ENCODE measurements at regions not wholly inside any gene's neighbourhood (a gene's known extent, or its start where the extent isn't known, plus 50 kb on each side); places are given as distances from the start of the nearest gene placed in this dataset.

DNA sequence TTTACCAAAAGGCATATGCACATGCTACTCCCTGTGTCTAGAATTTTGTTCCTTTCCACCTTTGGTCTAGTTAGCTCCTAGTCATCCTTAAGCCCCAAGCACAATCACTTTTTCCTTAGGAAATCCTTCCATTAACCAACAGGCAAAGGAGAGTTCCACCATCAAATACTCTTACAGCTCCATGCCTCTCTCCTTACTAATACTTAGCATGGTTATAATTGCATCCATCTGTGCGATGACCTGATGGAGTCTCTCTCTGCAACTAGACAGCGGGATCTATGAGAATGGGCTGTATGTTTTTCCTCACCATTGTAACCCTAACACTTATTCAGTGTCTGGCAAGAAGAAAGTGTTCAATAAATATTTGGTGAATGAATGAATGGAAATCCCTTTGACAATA, 69.3 kb upstream of the SMAD3 start:
- TF ChIP-seq, protein P1, sequence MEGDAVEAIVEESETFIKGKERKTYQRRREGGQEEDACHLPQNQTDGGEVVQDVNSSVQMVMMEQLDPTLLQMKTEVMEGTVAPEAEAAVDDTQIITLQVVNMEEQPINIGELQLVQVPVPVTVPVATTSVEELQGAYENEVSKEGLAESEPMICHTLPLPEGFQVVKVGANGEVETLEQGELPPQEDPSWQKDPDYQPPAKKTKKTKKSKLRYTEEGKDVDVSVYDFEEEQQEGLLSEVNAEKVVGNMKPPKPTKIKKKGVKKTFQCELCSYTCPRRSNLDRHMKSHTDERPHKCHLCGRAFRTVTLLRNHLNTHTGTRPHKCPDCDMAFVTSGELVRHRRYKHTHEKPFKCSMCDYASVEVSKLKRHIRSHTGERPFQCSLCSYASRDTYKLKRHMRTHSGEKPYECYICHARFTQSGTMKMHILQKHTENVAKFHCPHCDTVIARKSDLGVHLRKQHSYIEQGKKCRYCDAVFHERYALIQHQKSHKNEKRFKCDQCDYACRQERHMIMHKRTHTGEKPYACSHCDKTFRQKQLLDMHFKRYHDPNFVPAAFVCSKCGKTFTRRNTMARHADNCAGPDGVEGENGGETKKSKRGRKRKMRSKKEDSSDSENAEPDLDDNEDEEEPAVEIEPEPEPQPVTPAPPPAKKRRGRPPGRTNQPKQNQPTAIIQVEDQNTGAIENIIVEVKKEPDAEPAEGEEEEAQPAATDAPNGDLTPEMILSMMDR (IDR thresholded peaks at IDR 0.05): no peak
- no peak for TF ChIP-seq POLR2A (IDR thresholded peaks at IDR 0.05)

Data from body of pancreas (tissue), 4 donors.